GM19324 (cell line): ENCODE measurements at regions not wholly inside any gene's neighbourhood (a gene's known extent, or its start where the extent isn't known, plus 50 kb on each side); places are given as distances from the start of the nearest gene placed in this dataset.
"Not testable (repeated sequence)": the region's sequence is repeated elsewhere in the genome, so short reads cannot be mapped to it uniquely, and the experiment has no call there.

Experiments
- ATAC-seq: cut with Tn5 transposase; IDR thresholded peaks from one replicate; pipeline ENCODE4 v1.9.1; 2021; ENCODE audit warnings: mild to moderate bottlenecking, moderate library complexity; ENCODE audit not compliant: unreplicated experiment, low FRiP score

GRCh38 chr7:65509368-65510186, 135.9 kb downstream of the ZNF92 start:
- ATAC-seq = no peak

- not testable (repeated sequence) for ATAC-seq
Observed at GRCh38 chr7:65510187-65510538, 136.5 kb downstream of the ZNF92 start.

- not testable (repeated sequence) for ATAC-seq
Observed at GRCh38 chr7:65519751-65520150, 146.1 kb downstream of the ZNF92 start.

GRCh38 chr7:65545465-65546161, 172.0 kb downstream of the ZNF92 start:
- ATAC-seq = not testable (repeated sequence)

- ATAC-seq = not testable (repeated sequence)
Observed at GRCh38 chr7:65549589-65550443, 176.2 kb downstream of the ZNF92 start.

GRCh38 chr7:65550444-65550809, 176.8 kb downstream of the ZNF92 start:
- ATAC-seq = not testable (repeated sequence)

- not testable (repeated sequence) for ATAC-seq
Observed at GRCh38 chr7:65551042-65551441, 177.4 kb downstream of the ZNF92 start.

- ATAC-seq = not testable (repeated sequence)
Observed at GRCh38 chr7:65554553-65555476, 181.2 kb downstream of the ZNF92 start.

- not testable (repeated sequence) for ATAC-seq
Observed at GRCh38 chr7:65558584-65558983, 184.9 kb downstream of the ZNF92 start.

- not testable (repeated sequence) for ATAC-seq
Observed at GRCh38 chr7:65561786-65562372, 188.2 kb downstream of the ZNF92 start.

- ATAC-seq = not testable (repeated sequence)
Observed at GRCh38 chr7:65562522-65562921, 188.9 kb downstream of the ZNF92 start.

- ATAC-seq = not testable (repeated sequence)
Observed at GRCh38 chr7:65563333-65563732, 189.7 kb downstream of the ZNF92 start.

- ATAC-seq = not testable (repeated sequence)
Observed at GRCh38 chr7:65568226-65568625, 194.6 kb downstream of the ZNF92 start.

- not testable (repeated sequence) for ATAC-seq
Observed at GRCh38 chr7:65570990-65571389, 197.3 kb downstream of the ZNF92 start.

GRCh38 chr7:65572581-65572980, 198.9 kb downstream of the ZNF92 start:
- not testable (repeated sequence) for ATAC-seq

- not testable (repeated sequence) for ATAC-seq
Observed at GRCh38 chr7:65576370-65576769, 202.7 kb downstream of the ZNF92 start.

- ATAC-seq = not testable (repeated sequence)
Observed at GRCh38 chr7:65582518-65583119, 209.0 kb downstream of the ZNF92 start.

GRCh38 chr7:65602495-65602894, 228.8 kb downstream of the ZNF92 start:
- ATAC-seq = not testable (repeated sequence)

- ATAC-seq = no peak
Observed at GRCh38 chr7:65609131-65609530, 235.5 kb downstream of the ZNF92 start.
